RWPE2 (cell line): ENCODE measurements at regions not wholly inside any gene's neighbourhood (a gene's known extent, or its start where the extent isn't known, plus 50 kb on each side); places are given as distances from the start of the nearest gene placed in this dataset.

Experiments used
- ATAC-seq: fragments of 200-7000 bp; cut with Tn5 transposase; 3 replicates; pipeline ENCODE4 v1.9.1; 2021; ENCODE audit warnings: low read depth
- DNase-seq: peaks from one replicate; pipeline ENCODE4 v3.0.0-alpha.2; 2020; ENCODE audit warnings: low spot score
- H3K27ac ChIP-seq: fragments of 450-650 bp; 2 replicates; pipeline ENCODE4 v1.5.1; 2017; ENCODE audit warnings: mild to moderate bottlenecking; ENCODE audit not compliant: poor library complexity, severe bottlenecking
- H3K27me3 ChIP-seq: fragments of 250-450 bp; sonication (Bioruptor Pico); 2 replicates; pipeline ENCODE4 v1.5.1; 2021; ENCODE audit warnings: mild to moderate bottlenecking, moderate library complexity; ENCODE audit not compliant: insufficient read depth, poor library complexity, severe bottlenecking
- H3K36me3 ChIP-seq: fragments of 250-450 bp; sonication (Bioruptor Pico); 2 replicates; pipeline ENCODE4 v1.5.1; 2020; ENCODE audit warnings: low read depth, mild to moderate bottlenecking, moderate library complexity
- H3K4me1 ChIP-seq: fragments of 250-450 bp; sonication (Bioruptor Pico); 2 replicates; pipeline ENCODE4 v1.5.1; 2021; ENCODE audit warnings: mild to moderate bottlenecking, moderate library complexity; ENCODE audit not compliant: insufficient read depth, poor library complexity, severe bottlenecking
- H3K4me3 ChIP-seq: fragments of 250-450 bp; sonication (Bioruptor Pico); 2 replicates; pipeline ENCODE4 v1.5.1; 2021; ENCODE audit warnings: mild to moderate bottlenecking, moderate library complexity; ENCODE audit not compliant: severe bottlenecking
- H3K9me3 ChIP-seq: fragments of 250-450 bp; sonication (Bioruptor Pico); 2 replicates; pipeline ENCODE4 v1.5.1; 2021; ENCODE audit warnings: mild to moderate bottlenecking, moderate library complexity; ENCODE audit not compliant: severe bottlenecking
- CTCF ChIP-seq: fragments of 450-650 bp; IDR thresholded peaks from one replicate; pipeline ENCODE4 v1.5.1; 2017; ENCODE audit warnings: mild to moderate bottlenecking, moderate library complexity; ENCODE audit not compliant: poor library complexity, severe bottlenecking

GRCh38 chr4:136306361-136306760 lies 1225.9 kb downstream of the PCDH18 start:
- Histone ChIP-seq H3K27me3 (no peaks in the 10 kb centered on the region), H3K36me3 (no peaks in the 10 kb centered on the region), H3K27ac (no peak overlapping the region), H3K9me3 (no peaks in the 10 kb centered on the region), H3K4me1 (no peaks in the 10 kb centered on the region), H3K4me3 (no peak overlapping the region)
- no peak for TF ChIP-seq CTCF
- ATAC-seq = no peak
- no peak for DNase-seq

GRCh38 chr4:136302566-136302965 lies 1229.7 kb downstream of the PCDH18 start:
- Histone ChIP-seq H3K36me3 (no peaks in the 10 kb centered on the region), H3K27me3 (no peaks in the 10 kb centered on the region), H3K27ac (no peak overlapping the region), H3K4me1 (no peaks in the 10 kb centered on the region), H3K4me3 (no peak overlapping the region), H3K9me3 (no peaks in the 10 kb centered on the region)
- no peak for TF ChIP-seq CTCF
- no peak for DNase-seq
- ATAC-seq = no peak

- no peaks in the 10 kb centered on the region for H3K9me3 ChIP-seq
Measured at GRCh38 chr4:136301749-136302495, 1230.4 kb downstream of the PCDH18 start.

GRCh38 chr4:136283977-136284376 lies 1248.3 kb downstream of the PCDH18 start:
- Histone ChIP-seq H3K4me1 (no peaks in the 10 kb centered on the region), H3K4me3 (no peak overlapping the region), H3K36me3 (no peaks in the 10 kb centered on the region), H3K9me3 (no peaks in the 10 kb centered on the region), H3K27me3 (no peaks in the 10 kb centered on the region), H3K27ac (no peak overlapping the region)
- no peak for ATAC-seq
- no peak for TF ChIP-seq CTCF
- no peak for DNase-seq

More at GRCh38 chr4:136301749-136302495, 1230.4 kb downstream of the PCDH18 start:
- H3K4me3 ChIP-seq = no peak overlapping the region
- H3K4me1 ChIP-seq = no peaks in the 10 kb centered on the region
- H3K27ac ChIP-seq = no peak overlapping the region
- ATAC-seq (no peak), DNase-seq (no peak)
- no peaks in the 10 kb centered on the region for H3K27me3 ChIP-seq
- no peaks in the 10 kb centered on the region for H3K36me3 ChIP-seq
- no peak for TF ChIP-seq CTCF

- Histone ChIP-seq H3K27ac (no peak overlapping the region), H3K36me3 (no peaks in the 10 kb centered on the region), H3K4me3 (no peak overlapping the region), H3K9me3 (no peaks in the 10 kb centered on the region), H3K4me1 (no peaks in the 10 kb centered on the region), H3K27me3 (no peaks in the 10 kb centered on the region)
- TF ChIP-seq CTCF = no peak
- DNase-seq (no peak), ATAC-seq (no peak)
Measured at GRCh38 chr4:136281889-136282288, 1250.4 kb downstream of the PCDH18 start.
